HG03159 (cell line): ENCODE measurements at regions not wholly inside any gene's neighbourhood (a gene's known extent, or its start where the extent isn't known, plus 50 kb on each side); places are given as distances from the start of the nearest gene placed in this dataset.
"Not testable (repeated sequence)": the region's sequence is repeated elsewhere in the genome, so short reads cannot be mapped to it uniquely, and the experiment has no call there.

Experiments used
- ATAC-seq: cut with Tn5 transposase; IDR thresholded peaks from one replicate; pipeline ENCODE4 v1.9.1; 2021; ENCODE audit warnings: mild to moderate bottlenecking, moderate library complexity; ENCODE audit not compliant: unreplicated experiment

- no peak for ATAC-seq
Observed at GRCh38 chr21:41571938-41572510, 64.1 kb upstream of the TMPRSS2 start.

DNA sequence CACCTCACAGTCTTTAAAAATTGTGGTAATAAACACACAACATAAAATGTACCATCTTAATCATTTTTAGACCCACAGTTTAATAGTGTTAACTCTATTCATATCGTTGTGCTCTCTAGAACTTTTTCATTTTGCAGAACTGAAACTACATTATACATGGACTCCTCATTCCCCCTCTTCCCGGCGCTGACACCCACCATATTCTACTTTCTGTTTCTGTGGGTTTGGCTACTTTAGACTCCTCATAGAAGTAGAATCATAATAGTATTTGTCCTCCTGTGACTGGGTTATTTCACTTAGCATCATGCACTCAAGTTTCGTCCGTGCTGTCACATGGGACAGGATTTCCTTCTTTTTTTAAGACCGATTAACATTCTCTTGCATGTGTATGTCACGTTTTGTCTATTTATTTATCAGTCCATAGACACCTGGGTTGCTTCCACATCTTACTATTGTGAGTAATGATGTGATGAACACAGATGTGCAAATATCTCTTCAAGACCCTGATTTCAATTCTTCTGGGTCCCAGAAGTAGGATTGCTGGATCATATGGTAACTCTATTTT lies 62.9 kb upstream of the TMPRSS2 start:
- ATAC-seq, result peak; percentile 91

GRCh38 chr21:41568606-41569385 lies 60.8 kb upstream of the TMPRSS2 start:
- no peak for ATAC-seq

DNA sequence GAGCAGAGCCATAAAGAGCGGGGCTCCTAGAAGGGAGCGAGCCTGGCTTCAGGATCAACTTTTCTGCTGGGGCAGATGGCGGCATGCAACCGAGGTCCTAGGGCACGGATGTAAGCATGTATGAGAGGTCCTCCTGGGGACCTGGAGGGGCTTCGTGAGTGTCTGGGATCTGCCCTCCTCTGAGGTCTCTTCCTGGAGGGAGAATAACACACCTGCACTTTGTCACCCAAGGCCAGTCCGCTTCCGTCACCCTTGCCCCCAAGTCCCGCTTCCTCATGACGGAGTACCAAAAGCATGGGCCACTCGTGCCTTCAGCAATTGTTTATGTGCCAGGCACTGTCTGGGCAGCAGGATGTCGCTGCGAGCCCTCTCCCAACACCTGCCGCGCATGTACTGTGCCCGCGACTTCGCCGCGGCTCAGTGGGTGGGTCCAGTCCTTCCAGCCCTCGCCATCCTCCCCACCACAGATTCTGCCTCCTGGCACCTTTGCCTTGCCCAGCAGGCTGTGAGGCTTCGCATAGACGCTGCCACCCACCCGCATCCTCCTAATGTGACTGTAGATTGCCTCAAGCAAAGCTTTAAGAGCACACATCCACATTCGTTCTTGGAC lies 60.0 kb upstream of the TMPRSS2 start:
- ATAC-seq, result no peak

- not testable (repeated sequence) for ATAC-seq
Observed at GRCh38 chr21:41567237-41567636, 59.3 kb upstream of the TMPRSS2 start.

GRCh38 chr21:41566500-41567014 lies 58.6 kb upstream of the TMPRSS2 start:
- no peak for ATAC-seq

GRCh38 chr21:41565550-41565949 lies 57.6 kb upstream of the TMPRSS2 start:
- ATAC-seq, result no peak

- ATAC-seq, result no peak
Observed at GRCh38 chr21:41564871-41565274, 56.9 kb upstream of the TMPRSS2 start.

DNA sequence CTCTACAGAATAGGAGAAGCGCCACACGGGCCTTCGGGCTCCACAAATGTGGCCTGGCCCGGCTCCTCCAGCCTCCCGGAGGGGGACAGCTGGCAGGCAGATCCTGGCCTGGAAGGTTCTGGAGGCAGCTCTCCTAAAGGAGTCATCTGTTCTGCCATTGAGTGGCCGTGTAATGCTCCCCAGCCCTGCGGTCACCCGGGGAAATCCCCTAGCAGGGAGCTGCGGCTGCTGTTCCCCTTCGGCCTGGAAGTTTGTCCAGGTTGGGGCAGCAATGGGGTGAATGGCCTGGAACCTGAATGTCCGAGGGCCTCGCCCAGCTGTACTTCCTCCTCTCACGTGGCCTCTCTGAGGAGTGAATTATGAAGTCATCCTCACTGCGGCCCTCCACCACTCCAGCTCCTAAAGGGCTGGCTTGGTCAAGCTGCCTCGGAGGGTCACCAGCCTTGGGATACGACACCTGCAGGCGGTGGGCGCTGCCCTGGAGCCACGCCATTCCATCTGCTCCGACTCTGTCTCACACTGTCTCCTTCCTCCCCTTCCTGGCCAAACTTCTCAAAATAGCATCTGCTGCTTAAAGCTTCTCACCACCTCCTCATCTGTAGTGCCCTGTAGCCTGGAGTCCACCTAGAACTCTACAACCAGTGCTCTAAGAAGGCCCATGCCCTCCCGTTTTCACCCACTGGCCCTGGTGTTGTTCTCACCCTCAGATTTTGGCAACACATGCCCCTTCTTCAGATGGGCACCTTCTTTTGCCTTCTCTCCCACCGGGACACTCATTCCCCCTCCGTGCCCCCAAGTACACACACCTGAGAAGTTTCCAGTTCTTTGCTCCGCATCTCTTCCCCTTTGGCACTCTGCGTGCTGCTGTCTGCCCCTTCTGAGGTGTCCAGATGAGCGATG lies 54.4 kb upstream of the TMPRSS2 start:
- ATAC-seq, result no peak

GRCh38 chr21:41561701-41562100 lies 53.7 kb upstream of the TMPRSS2 start:
- no peak for ATAC-seq

DNA sequence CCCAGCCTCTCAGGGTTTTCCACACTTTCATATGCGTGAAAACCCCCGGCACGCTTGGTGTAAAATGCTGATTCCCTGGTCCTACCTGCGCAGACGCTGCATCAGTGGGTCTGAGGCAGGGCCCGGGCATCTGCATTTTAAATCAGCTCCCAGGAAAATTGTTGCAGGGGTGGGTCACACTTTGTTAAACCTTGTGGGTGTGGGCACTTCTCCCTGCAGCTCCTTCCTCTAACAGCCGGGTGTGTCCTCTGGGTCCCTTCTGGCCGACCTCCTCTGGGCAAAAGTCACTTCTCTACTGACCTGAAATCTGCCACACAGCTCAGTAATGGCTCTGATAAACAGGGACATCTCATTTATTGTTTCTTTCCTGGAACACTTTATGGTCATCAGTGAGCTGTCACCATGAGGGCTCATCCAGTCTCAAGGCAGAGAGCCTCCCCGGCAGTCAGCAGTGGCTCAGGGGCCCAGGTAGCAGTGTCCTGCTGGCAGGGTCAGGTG lies 52.8 kb upstream of the TMPRSS2 start:
- ATAC-seq, result no peak

GRCh38 chr21:41559658-41560631 lies 52.0 kb upstream of the TMPRSS2 start:
- no peak for ATAC-seq

DNA sequence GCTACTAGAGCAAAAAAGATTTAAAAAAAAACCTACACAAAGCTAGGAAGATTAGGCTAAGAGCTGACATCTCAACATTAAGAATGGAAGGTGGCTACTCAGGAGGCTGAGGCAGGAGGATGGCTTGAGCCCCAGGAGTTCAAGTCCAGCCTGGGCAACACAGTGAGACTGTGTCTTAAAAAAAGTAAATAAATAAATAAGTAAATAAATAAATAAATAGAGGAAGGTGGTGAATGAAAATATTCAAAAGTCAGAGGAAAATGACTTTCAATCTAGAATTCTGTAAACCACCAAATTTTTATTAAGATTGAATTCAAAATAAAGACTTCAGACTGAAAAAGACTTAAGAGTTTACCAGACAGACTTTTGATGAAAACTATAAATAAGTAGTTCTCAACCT lies 50.9 kb upstream of the TMPRSS2 start:
- ATAC-seq, result no peak

- no peak for ATAC-seq
Observed at GRCh38 chr21:41557884-41558283, 49.9 kb upstream of the TMPRSS2 start.
